ENCODE measurements at regions not wholly inside any gene's neighbourhood (a gene's known extent, or its start where the extent isn't known, plus 50 kb on each side); places are given as distances from the start of the nearest gene placed in this dataset.

- TF ChIP-seq TAF1 (IDR thresholded peaks at IDR 0.05; ENCODE audit: borderline replicate concordance, low read depth, low read length), result no peak
- no peak for TF ChIP-seq POLR2A (IDR thresholded peaks at IDR 0.05; ENCODE audit: low read depth, low read length)
- no peak for TF ChIP-seq POLR2AphosphoS5 (IDR thresholded peaks at IDR 0.05; ENCODE audit: low read depth, low read length)
These were observed 303.3 kb downstream of the TECRL start for GRCh38 chr4:64105903-64106302.
